OCI-LY3 (cell line): ENCODE measurements at regions not wholly inside any gene's neighbourhood (a gene's known extent, or its start where the extent isn't known, plus 50 kb on each side); places are given as distances from the start of the nearest gene placed in this dataset.

Experiments used
- EZH2phosphoT487 ChIP-seq: fragments of 200-600 bp; shearing (Covaris generic); IDR thresholded peaks from 2 replicates; pipeline ENCODE4 v1.6.1; 2018; ENCODE audit warnings: antibody characterized with exemption, mixed run types, low read depth
- TF ChIP-seq, protein P1 (sequence below): fragments of 200-600, 300-600 bp; sonication (generic); IDR thresholded peaks from 2 replicates; pipeline ENCODE4 v1.5.1; 2014; ENCODE audit warnings: antibody characterized with exemption, low read length, low read depth

GRCh38 chr5:16992444-16992843 is 56.4 kb upstream of the MYO10 start:
- TF ChIP-seq, protein P1, sequence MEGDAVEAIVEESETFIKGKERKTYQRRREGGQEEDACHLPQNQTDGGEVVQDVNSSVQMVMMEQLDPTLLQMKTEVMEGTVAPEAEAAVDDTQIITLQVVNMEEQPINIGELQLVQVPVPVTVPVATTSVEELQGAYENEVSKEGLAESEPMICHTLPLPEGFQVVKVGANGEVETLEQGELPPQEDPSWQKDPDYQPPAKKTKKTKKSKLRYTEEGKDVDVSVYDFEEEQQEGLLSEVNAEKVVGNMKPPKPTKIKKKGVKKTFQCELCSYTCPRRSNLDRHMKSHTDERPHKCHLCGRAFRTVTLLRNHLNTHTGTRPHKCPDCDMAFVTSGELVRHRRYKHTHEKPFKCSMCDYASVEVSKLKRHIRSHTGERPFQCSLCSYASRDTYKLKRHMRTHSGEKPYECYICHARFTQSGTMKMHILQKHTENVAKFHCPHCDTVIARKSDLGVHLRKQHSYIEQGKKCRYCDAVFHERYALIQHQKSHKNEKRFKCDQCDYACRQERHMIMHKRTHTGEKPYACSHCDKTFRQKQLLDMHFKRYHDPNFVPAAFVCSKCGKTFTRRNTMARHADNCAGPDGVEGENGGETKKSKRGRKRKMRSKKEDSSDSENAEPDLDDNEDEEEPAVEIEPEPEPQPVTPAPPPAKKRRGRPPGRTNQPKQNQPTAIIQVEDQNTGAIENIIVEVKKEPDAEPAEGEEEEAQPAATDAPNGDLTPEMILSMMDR, result no peak
- no peak for TF ChIP-seq EZH2phosphoT487
